GM19035 (cell line): ENCODE measurements at regions not wholly inside any gene's neighbourhood (a gene's known extent, or its start where the extent isn't known, plus 50 kb on each side); places are given as distances from the start of the nearest gene placed in this dataset.
"Not testable (repeated sequence)": the region's sequence is repeated elsewhere in the genome, so short reads cannot be mapped to it uniquely, and the experiment has no call there.

Source experiments
- ATAC-seq: cut with Tn5 transposase; IDR thresholded peaks from one replicate; pipeline ENCODE4 v1.9.1; 2021; ENCODE audit not compliant: unreplicated experiment

DNA sequence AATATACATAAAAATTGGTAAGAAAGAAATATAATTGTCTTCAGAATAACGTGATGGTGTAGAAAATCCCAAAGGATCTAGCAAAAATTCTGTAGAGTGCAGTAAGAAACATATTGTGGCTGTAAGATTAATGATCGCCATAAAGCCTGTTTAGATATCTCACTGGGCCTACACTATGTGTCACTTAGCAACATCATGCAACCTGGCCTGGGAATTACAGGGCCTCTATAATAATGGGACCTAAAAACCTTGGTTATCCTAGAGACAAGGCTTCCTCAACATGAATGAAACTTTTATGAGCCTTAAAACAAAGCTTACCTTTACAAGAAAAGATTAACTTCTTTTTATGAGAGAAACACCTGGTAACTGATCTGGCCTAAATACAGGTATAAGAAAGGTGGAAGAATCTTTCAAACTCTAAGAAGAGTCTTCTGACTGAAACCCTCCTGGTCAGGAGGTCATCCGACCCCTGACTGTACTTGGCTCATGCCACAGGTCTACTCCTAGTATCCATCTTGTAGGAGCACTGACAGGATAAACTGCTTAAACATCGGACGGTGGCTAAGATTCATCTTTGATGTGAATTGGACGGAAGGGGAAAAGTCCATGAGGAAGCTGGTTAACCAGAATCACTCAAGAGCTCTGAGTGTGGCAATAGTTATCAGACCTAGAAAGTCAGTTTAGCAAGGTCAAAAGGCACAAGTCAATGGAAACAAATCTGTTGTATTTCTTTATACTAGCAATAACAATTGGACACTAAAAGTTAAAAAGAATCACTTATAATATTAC, 1155.1 kb upstream of the SORCS1 start:
- no peak for ATAC-seq

GRCh38 chr10:108315636-108316035, 1151.1 kb upstream of the SORCS1 start:
- not testable (repeated sequence) for ATAC-seq

GRCh38 chr10:108307925-108308312, 1143.4 kb upstream of the SORCS1 start:
- ATAC-seq: no peak

DNA sequence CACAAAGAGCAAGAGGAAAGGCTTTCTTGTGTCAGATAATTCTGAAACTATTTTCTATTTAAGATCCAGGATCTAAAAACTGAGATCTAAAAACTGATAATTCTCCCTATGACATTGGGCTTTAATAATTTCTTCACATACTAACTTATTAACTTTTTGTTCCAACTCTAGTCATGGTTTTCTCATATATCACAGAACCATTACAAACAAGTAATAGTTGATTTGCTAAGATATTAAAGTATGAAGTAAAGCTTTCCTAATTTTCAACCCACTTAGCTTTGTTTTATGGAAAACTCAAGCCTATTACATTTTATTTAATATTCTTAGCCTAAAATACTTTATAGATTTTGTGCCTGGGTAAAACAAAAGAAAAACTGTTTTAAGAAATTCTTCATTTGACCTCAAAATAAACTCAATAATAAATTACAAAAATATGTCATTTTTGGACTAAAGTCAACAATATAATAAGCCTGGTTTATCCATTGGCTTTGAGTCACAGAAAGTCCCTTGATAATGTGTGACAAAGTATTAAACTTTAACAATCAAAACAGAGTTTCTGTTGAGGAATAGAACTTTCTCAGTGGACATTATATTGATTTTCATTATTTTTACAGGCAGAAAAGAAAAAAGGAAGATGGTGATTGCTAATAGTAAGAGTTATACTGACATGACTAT, 1142.9 kb upstream of the SORCS1 start:
- ATAC-seq: no peak

- ATAC-seq: no peak
Observed at GRCh38 chr10:108303149-108303548, 1138.6 kb upstream of the SORCS1 start.

- ATAC-seq: no peak
Observed at GRCh38 chr10:108301002-108301401, 1136.5 kb upstream of the SORCS1 start.

DNA sequence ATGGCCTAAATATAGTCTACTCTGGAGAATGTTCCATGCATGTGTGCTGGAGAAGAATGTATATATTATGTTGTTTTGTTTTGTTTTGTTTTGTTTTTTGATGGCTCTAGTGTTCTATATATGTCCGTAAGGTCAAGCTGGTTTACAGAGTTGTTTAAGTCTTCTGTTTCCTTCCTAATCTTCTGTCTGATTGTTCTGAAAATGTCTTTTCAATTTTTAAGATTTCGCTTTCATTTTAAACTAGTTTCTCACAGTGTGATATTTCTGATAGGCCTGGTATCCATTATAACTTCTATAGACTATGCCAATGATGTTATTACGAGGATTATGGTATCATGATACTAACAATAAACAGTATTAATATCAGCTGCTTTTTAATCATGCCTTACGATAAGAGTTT, 1126.3 kb upstream of the SORCS1 start:
- no peak for ATAC-seq

- ATAC-seq: no peak
Observed at GRCh38 chr10:108275895-108276685, 1111.6 kb upstream of the SORCS1 start.

DNA sequence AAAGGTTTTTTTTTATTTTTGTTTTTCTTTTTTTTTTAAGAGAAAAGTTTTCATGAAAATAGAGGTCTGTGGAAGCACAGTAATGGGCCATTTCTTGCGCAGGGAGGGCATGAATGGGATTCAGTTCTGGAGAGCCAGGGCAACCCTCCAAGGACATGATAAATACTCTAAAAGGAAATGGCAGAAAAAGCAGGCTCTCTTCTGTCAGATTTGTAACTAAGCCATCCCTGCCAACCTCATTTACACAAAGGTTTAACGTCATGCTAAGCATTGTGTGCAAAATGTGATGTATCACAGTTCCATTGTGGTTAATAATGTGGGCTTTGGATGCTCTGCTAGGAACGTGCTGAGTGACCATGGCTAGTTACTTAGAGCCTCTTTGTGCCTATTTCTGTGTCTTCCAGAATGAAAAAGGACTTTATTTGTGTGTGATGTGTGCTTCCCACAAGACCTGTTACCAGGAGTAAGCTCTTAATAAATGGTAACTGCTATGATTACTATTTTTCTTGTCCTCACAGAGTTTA, 1095.9 kb upstream of the SORCS1 start:
- ATAC-seq: no peak

GRCh38 chr10:108254089-108254488, 1089.6 kb upstream of the SORCS1 start:
- ATAC-seq: no peak

DNA sequence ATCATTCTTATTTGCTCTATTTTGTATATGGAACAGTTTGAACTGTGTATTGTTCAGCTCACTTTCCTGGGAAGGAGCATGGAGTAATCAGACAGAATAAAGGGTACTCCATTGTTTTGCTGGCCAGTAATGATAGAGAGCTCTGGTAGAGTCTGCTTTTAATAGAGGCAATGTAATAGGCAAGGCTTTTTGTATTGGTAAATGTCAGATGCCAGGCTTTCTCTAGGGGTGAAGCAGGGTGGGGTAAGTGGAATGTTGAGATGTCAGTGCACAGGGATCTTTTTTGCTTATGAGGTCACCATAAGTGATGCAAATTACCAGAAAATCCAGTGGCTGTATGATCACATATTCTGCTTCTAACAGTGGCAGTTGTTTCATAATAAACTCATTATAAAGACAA, 1088.3 kb upstream of the SORCS1 start:
- ATAC-seq: no peak

- ATAC-seq: no peak
Observed at GRCh38 chr10:108250936-108251620, 1086.6 kb upstream of the SORCS1 start.

DNA sequence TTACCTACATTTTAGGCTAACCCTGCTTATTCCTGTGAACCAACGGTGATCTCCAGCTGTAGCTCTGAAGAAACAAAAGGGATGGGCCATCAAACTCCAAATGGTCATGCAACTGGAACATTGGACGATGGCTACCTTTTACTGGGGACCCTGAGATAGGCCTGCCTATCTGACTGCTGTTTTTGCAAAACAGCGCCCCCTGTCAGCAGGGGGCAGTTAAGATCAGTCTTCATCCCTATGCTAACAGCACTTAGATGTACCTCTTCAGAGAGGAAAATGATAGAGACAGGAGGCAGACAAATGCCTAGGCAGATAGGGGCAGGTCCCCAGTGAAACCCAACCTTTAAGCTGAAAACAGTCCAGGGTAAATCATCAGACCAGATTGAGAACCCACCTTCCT, 1085.4 kb upstream of the SORCS1 start:
- ATAC-seq: no peak

DNA sequence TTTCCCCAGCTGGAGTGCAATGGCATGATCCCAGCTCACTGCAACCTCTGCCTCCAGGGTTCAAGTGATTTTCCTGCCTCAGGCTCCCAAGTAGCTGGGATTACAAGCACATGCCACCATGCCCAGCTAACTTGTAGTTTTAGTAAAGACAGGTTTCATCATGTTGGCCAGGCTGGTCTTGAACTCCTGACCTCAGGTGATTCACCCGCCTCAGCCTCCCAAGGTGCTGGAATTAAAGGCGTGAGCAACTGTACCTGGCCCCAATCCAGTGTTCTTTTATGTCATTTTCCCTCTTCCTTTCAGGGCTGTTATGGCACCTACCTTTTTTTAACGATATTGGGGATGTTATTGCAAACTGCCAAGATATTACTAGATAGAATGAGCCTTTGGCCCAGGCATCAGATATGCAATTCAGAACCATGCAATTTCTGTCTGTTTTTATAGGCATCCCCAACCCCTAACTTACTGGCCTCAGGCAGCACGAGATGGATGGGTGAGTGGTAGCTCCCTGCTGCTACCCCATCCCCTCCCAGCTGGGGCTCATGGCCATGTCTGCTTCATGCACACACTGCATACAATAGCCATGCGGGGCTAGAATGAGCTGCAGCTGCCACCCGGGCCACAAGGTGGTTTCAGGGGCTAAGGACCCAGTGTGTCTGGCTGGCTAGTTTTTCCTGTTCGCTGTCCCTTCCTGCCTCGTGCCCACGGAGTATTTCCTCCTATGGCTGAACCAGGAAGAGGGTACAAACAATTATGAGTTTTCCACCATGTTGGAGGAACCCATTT, 1080.1 kb upstream of the SORCS1 start:
- ATAC-seq: no peak

DNA sequence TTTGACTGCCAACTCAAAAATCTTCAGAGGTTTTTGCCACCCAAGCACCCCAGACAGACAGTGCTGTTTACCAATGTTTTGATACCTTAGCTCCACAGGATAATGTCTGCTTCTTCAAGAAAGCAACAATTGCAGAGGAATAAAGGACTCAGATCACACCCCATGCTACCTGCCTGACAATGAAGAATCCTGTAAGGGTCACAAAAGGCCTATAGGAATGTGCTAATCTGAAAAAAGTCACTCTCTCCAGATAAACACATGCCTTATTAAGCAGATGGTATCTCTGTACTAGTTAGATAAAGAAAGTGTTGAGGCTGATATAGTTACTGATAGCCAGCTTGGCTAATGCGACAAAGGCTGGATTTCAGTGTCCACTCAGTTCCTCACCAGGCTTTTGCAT, 1076.7 kb upstream of the SORCS1 start:
- no peak for ATAC-seq

- no peak for ATAC-seq
Observed at GRCh38 chr10:108238261-108238660, 1073.8 kb upstream of the SORCS1 start.

DNA sequence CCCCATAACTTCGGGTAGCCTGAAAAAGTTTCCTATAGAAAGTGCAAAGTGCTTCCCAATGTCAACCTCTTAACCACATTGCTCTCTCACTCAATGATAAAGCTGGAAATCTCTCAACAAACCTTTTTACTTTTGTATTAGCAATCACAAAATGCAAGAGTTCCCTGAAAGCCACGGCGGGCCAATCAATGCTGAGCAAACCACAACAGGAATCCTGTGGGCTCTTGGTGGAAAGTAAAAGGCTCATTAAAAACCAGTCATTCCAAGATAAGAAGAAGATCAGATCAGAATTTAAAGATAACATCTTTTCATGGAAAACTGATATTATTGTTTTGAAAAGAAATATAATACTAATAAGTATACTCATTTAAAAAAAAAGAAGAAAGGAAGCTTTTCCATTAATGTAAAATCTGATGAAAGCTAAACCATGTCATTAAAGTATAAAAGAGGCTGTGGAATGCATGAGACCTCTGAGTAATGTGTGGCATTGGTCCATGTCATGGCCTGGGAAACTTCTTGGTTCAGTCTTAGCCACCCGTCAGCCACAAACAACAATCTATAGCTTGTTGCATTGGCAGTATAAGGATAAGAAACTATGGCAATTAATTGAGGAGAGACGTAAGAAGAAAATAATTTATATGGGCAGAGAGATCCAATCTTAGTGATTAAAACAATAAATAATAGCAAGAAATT, 1066.1 kb upstream of the SORCS1 start:
- ATAC-seq: no peak

GRCh38 chr10:108208732-108209131, 1044.2 kb upstream of the SORCS1 start:
- ATAC-seq: no peak

- no peak for ATAC-seq
Observed at GRCh38 chr10:108208038-108208437, 1043.5 kb upstream of the SORCS1 start.
